Thyroid gland (tissue), 4 donors: ENCODE measurements at regions not wholly inside any gene's neighbourhood (a gene's known extent, or its start where the extent isn't known, plus 50 kb on each side); places are given as distances from the start of the nearest gene placed in this dataset.

Source experiments
- DNase-seq, 2 donors: peaks; one replicate each; pipeline ENCODE4 v3.0.0-alpha.2; 2019
- H3K27ac ChIP-seq, 3 donors: fragments of 200-600 bp; sonication (generic); 1 replicate in 2 of 3; 2 replicates in 1 of 3; pipeline ENCODE4 v1.5.1; 2016 to 2019; ENCODE audit warnings: mild to moderate bottlenecking in 1 of 3, moderate library complexity in 1 of 3
- H3K27me3 ChIP-seq: fragments of 200-600 bp; sonication (generic); one replicate; pipeline ENCODE4 v1.5.1; 2019
- H3K36me3 ChIP-seq, 2 donors: fragments of 200-600 bp; sonication (generic); one replicate each; pipeline ENCODE4 v1.5.1; 2016 to 2019
- H3K4me1 ChIP-seq, 2 donors: fragments of 200-600 bp; sonication (generic); one replicate each; pipeline ENCODE4 v1.5.1; 2017 to 2019
- H3K4me3 ChIP-seq, 3 donors: fragments of 200-600 bp; sonication (generic); replicated peaks in 1 of 3; 1 replicate in 2 of 3; 2 replicates in 1 of 3; pipeline ENCODE4 v1.5.1; 2016; ENCODE audit warnings: mild to moderate bottlenecking in 1 of 3
- H3K9me3 ChIP-seq: fragments of 200-600 bp; sonication (generic); one replicate; pipeline ENCODE4 v1.5.1; 2017
- POLR2A ChIP-seq, 2 donors: fragments of 450-650 bp; IDR thresholded peaks; one replicate each; pipeline ENCODE4 v1.6.1; 2017; ENCODE audit warnings: antibody characterized with exemption in 2 of 2, mild to moderate bottlenecking in 2 of 2, moderate library complexity in 1 of 2
- WGBS, 2 donors: methylation state at CpG; one replicate each; pipeline ENCODE4 v1.1.5; 2017; 5-methylcytosine and 5-hydroxymethylcytosine counted together
- intact Hi-C: fragments of 100-400 bp; cut with DNase I; formaldehyde crosslinking; loops from one replicate; pipeline ENCODE4 v1.15.1; 2023
- TF ChIP-seq, protein P1 (sequence below), 6 experiments: fragments of 200-600 bp in 3 of 6; fragments of 450-650 bp in 3 of 6; sonication (generic) in 3 of 6; IDR thresholded peaks; one replicate each; pipeline ENCODE4 v1.5.1; 2016 to 2019; ENCODE audit warnings: antibody characterized with exemption in 6 of 6, mild to moderate bottlenecking in 2 of 6, inconsistent platforms in 1 of 6, moderate library complexity in 1 of 6

DNA sequence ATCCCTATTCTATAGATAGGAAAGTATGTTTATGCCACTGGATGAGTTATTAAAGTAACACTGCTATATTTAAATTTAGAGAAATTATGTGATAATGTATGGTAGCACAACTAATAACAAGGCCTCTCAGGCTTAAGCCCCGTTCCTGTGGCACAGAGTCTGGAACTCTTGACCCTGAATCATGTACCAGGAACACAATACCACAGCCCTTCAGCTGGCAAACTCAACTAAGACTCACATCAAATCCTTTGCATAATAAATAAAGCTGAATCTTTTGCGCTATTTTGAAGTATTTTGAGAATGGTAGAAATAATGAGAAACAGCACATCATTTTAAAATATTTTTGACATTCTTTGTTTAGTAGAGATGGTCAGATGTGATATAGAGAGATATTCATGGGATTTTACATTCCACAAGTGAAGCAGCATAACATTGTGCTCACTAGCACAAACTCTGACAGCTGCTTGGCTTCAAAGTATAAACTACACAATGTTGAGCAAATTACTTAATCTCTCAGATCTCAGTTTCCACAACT, 478.4 kb upstream of the FAM241A start:
- WGBS, 2 donors, result 83 to 86% methylated on average over 2 of the region's 2 CpGs
- no peaks in the 10 kb centered on the region for H3K36me3 ChIP-seq
- H3K4me3 ChIP-seq, result no peak overlapping the region
- no peak for DNase-seq
- no peaks in the 10 kb centered on the region for H3K27me3 ChIP-seq
- H3K4me1 ChIP-seq, result no peaks in the 10 kb centered on the region
- H3K9me3 ChIP-seq, result no peaks in the 10 kb centered on the region
- TF ChIP-seq, protein P1, sequence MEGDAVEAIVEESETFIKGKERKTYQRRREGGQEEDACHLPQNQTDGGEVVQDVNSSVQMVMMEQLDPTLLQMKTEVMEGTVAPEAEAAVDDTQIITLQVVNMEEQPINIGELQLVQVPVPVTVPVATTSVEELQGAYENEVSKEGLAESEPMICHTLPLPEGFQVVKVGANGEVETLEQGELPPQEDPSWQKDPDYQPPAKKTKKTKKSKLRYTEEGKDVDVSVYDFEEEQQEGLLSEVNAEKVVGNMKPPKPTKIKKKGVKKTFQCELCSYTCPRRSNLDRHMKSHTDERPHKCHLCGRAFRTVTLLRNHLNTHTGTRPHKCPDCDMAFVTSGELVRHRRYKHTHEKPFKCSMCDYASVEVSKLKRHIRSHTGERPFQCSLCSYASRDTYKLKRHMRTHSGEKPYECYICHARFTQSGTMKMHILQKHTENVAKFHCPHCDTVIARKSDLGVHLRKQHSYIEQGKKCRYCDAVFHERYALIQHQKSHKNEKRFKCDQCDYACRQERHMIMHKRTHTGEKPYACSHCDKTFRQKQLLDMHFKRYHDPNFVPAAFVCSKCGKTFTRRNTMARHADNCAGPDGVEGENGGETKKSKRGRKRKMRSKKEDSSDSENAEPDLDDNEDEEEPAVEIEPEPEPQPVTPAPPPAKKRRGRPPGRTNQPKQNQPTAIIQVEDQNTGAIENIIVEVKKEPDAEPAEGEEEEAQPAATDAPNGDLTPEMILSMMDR (IDR thresholded peaks at IDR 0.05), result no peak
- no peak for TF ChIP-seq POLR2A (IDR thresholded peaks at IDR 0.05)
- no peak overlapping the region for H3K27ac ChIP-seq
- intact Hi-C loops, result no loop called here

DNA sequence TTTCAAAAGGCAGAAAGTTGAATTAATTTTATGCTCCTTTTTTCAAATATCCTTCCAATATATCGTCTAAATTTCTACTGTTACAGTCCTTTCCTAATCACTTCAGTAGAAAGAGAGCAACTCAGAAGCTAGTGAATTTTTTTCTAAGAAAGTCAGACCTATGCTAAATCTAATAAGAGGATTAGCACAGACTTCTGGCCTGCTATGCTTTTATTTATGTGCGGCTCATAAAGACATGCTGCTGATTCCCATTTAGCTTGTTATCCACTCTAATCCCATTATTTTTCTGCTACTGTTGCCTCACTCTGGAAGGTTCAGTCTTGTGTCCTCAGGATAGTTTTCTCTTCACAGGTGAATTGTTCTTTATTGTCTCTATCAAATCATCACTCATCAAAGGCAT, 473.5 kb upstream of the FAM241A start:
- 47 to 73% methylated on average over 2 of the region's 2 CpGs for WGBS, 2 donors
- no peak overlapping the region for H3K27ac ChIP-seq
- TF ChIP-seq, protein P1 (IDR thresholded peaks at IDR 0.05), result no peak
- TF ChIP-seq POLR2A (IDR thresholded peaks at IDR 0.05), result no peak
- no peaks in the 10 kb centered on the region for H3K4me1 ChIP-seq
- no peaks in the 10 kb centered on the region for H3K27me3 ChIP-seq
- H3K36me3 ChIP-seq, result no peaks in the 10 kb centered on the region
- no peak for DNase-seq
- no peak overlapping the region for H3K4me3 ChIP-seq
- intact Hi-C loops, result no loop called here
- no peaks in the 10 kb centered on the region for H3K9me3 ChIP-seq

DNA sequence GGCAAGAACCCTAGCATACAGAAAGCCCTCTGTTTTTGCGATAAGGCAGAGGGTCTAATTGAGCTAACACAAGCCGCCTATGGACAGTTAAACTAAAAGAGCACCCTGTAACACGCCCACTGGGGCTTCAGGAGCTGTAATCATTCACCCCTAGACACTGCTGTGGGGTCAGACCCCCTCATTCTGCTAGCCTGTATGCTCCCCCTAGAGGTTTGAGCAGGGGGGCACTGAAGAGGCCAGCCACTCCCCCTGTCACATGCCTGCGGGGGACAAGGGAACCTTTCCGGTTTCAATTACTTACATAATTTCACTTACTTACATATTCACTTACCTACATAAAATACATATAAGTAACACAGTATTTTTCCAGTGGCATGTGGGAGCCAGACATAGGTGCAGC, 469.5 kb upstream of the FAM241A start:
- Histone ChIP-seq H3K27ac (no peak overlapping the region), H3K9me3 (no peaks in the 10 kb centered on the region), H3K4me3 (no peak overlapping the region), H3K27me3 (no peaks in the 10 kb centered on the region), H3K4me1 (no peaks in the 10 kb centered on the region), H3K36me3 (no peaks in the 10 kb centered on the region)
- TF ChIP-seq POLR2A (IDR thresholded peaks at IDR 0.05), result no peak
- TF ChIP-seq, protein P1 (IDR thresholded peaks at IDR 0.05), result no peak
- intact Hi-C loops, result no loop called here
- 93 to 97% methylated on average over 5 of the region's 5 CpGs for WGBS, 2 donors
- DNase-seq, result no peak

DNA sequence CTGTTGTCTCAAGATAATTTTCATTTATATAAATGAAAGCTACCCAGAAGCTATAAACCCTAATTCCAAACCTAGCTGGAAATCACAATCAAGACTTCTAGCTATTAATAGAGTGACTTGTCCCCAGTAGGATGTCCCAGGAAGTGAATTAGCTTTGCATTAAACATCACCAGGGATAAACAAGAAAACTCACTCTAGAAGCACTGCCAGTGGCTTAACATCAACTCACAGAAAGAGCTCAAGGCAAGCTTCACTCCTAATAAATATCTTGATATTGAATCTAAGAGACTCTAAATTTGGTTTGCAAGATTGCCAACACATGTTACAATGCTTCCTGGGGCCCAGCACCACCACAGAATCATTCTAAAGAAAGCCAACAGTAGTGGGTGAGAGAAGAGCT, 468.7 kb upstream of the FAM241A start:
- Histone ChIP-seq H3K27me3 (no peaks in the 10 kb centered on the region), H3K9me3 (no peaks in the 10 kb centered on the region), H3K4me1 (no peaks in the 10 kb centered on the region), H3K4me3 (no peak overlapping the region), H3K27ac (no peak overlapping the region), H3K36me3 (no peaks in the 10 kb centered on the region)
- DNase-seq, result no peak
- no peak for TF ChIP-seq POLR2A (IDR thresholded peaks at IDR 0.05)
- TF ChIP-seq, protein P1 (IDR thresholded peaks at IDR 0.05), result no peak
- intact Hi-C loops, result no loop called here

DNA sequence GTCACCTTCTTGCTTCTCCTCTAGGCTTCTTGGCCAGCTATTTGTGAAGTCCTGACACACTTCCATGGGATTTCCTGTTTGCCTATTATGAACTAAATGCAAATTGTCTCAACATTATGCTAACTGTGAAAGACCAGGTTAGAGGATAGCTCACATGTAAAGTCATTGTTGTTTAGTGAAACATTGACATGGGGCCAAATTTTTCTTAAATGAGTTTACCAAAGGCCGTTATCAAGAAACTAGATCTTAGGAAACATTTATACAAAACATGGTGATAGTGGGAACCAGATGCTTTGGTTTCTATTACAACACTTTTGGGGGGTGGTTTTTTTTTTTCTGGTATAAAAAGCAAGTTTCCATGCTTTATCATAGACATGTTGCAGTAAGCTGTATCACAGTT, 466.8 kb upstream of the FAM241A start:
- intact Hi-C loops, result no loop called here
- Histone ChIP-seq H3K4me3 (no peak overlapping the region), H3K27ac (no peak overlapping the region), H3K27me3 (no peaks in the 10 kb centered on the region), H3K9me3 (no peaks in the 10 kb centered on the region), H3K36me3 (no peaks in the 10 kb centered on the region), H3K4me1 (no peaks in the 10 kb centered on the region)
- 50 to 64% methylated on average over 1 of the region's 1 CpG for WGBS, 2 donors
- TF ChIP-seq, protein P1 (IDR thresholded peaks at IDR 0.05), result no peak
- TF ChIP-seq POLR2A (IDR thresholded peaks at IDR 0.05), result no peak
- DNase-seq, result no peak
